GM12892 (cell line): ENCODE measurements at regions not wholly inside any gene's neighbourhood (a gene's known extent, or its start where the extent isn't known, plus 50 kb on each side); places are given as distances from the start of the nearest gene placed in this dataset.

Experiments
- POLR2A ChIP-seq: IDR thresholded peaks from 2 replicates; pipeline ENCODE4 v1.6.1; 2011; ENCODE audit warnings: low read depth, low read length, control low read depth
- POLR2AphosphoS5 ChIP-seq: IDR thresholded peaks from 2 replicates; pipeline ENCODE4 v1.6.1; 2011; ENCODE audit warnings: low read depth, low read length, control low read depth
- TAF1 ChIP-seq: IDR thresholded peaks from 2 replicates; pipeline ENCODE4 v1.6.1; 2011; ENCODE audit warnings: low read depth, mild to moderate bottlenecking, control low read depth, low read length, borderline replicate concordance

- no peak for TF ChIP-seq POLR2AphosphoS5
- TF ChIP-seq POLR2A, result no peak
- TF ChIP-seq TAF1, result no peak
Measured at GRCh38 chr4:151864068-151864467, 103.3 kb upstream of the GATB start.
